ENCODE measurements at regions not wholly inside any gene's neighbourhood (a gene's known extent, or its start where the extent isn't known, plus 50 kb on each side); places are given as distances from the start of the nearest gene placed in this dataset.

- Histone ChIP-seq H3K27me3 (ENCODE audit: control insufficient read depth in 2 of 2, insufficient read depth in 2 of 2, low read length in 2 of 2) (no peaks in the 10 kb centered on the region), H3K4me3 (ENCODE audit: low read length in 2 of 2) (no peak overlapping the region), H3K9ac (ENCODE audit: low read depth in 1 of 2, low read length in 2 of 2) (no peak overlapping the region), H3K9me3 (ENCODE audit: control insufficient read depth in 2 of 2, low read length in 2 of 2) (no peaks in the 10 kb centered on the region), H3K4me1 (ENCODE audit: control insufficient read depth in 2 of 2, insufficient read depth in 2 of 2, low read length in 2 of 2) (no peaks in the 10 kb centered on the region), H3K36me3 (ENCODE audit: control insufficient read depth in 2 of 2, insufficient read depth in 2 of 2, low read length in 2 of 2) (no peaks in the 10 kb centered on the region), H3K27ac (ENCODE audit: low read depth in 2 of 2, low read length in 2 of 2) (no peak overlapping the region)
Measured at GRCh38 chr3:22933051-22933840, 269.9 kb upstream of the UBE2E2 start.

DNA sequence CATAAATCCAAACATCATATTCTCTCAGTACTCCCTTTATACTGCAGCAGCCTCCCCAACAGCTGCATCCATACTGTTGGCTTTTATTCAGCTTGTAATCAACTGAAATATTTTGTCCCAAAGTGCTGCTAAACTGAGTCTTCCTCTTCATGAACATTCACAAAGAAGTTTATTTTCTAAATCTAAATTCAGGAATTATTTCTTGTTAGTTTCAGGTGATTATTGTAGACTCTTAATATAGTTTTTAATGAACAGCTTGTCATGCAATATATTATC lies 269.3 kb upstream of the UBE2E2 start:
- Histone ChIP-seq H3K27ac (ENCODE audit: low read depth in 2 of 2, low read length in 2 of 2) (no peak overlapping the region), H3K36me3 (ENCODE audit: control insufficient read depth in 2 of 2, insufficient read depth in 2 of 2, low read length in 2 of 2) (no peaks in the 10 kb centered on the region), H3K4me1 (ENCODE audit: control insufficient read depth in 2 of 2, insufficient read depth in 2 of 2, low read length in 2 of 2) (no peaks in the 10 kb centered on the region), H3K9me3 (ENCODE audit: control insufficient read depth in 2 of 2, low read length in 2 of 2) (no peaks in the 10 kb centered on the region), H3K9ac (ENCODE audit: low read depth in 1 of 2, low read length in 2 of 2) (no peak overlapping the region), H3K4me3 (ENCODE audit: low read length in 2 of 2) (no peak overlapping the region), H3K27me3 (ENCODE audit: control insufficient read depth in 2 of 2, insufficient read depth in 2 of 2, low read length in 2 of 2) (no peaks in the 10 kb centered on the region)

- Histone ChIP-seq H3K9me3 (ENCODE audit: control insufficient read depth in 2 of 2, low read length in 2 of 2) (no peaks in the 10 kb centered on the region), H3K27ac (ENCODE audit: low read depth in 2 of 2, low read length in 2 of 2) (no peak overlapping the region), H3K4me1 (ENCODE audit: control insufficient read depth in 2 of 2, insufficient read depth in 2 of 2, low read length in 2 of 2) (no peaks in the 10 kb centered on the region), H3K36me3 (ENCODE audit: control insufficient read depth in 2 of 2, insufficient read depth in 2 of 2, low read length in 2 of 2) (no peaks in the 10 kb centered on the region), H3K9ac (ENCODE audit: low read depth in 1 of 2, low read length in 2 of 2) (no peak overlapping the region), H3K4me3 (ENCODE audit: low read length in 2 of 2) (no peak overlapping the region), H3K27me3 (ENCODE audit: control insufficient read depth in 2 of 2, insufficient read depth in 2 of 2, low read length in 2 of 2) (no peaks in the 10 kb centered on the region)
Measured at GRCh38 chr3:22935040-22935439, 268.1 kb upstream of the UBE2E2 start.

DNA sequence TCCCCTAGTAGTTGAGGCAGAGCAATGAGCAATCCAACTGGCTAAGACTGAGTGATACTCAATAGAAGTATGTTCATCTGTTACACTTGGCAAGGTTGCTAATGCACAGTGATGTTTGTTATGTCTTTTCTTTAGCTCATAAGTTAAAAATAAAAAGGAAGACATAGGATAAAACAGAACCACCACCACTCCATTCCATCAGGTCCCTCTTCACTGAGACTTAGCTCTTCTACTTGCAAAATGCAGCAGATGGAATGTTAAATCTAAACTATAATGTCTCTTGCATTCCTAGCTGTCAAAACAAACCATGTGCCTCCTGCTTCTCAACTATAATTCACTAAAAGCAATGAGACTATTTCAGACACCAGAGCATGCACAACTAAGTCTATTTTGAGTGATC lies 265.6 kb upstream of the UBE2E2 start:
- Histone ChIP-seq H3K4me3 (ENCODE audit: low read length in 2 of 2) (no peak overlapping the region), H3K36me3 (ENCODE audit: control insufficient read depth in 2 of 2, insufficient read depth in 2 of 2, low read length in 2 of 2) (no peaks in the 10 kb centered on the region), H3K9ac (ENCODE audit: low read depth in 1 of 2, low read length in 2 of 2) (no peak overlapping the region), H3K4me1 (ENCODE audit: control insufficient read depth in 2 of 2, insufficient read depth in 2 of 2, low read length in 2 of 2) (no peaks in the 10 kb centered on the region), H3K9me3 (ENCODE audit: control insufficient read depth in 2 of 2, low read length in 2 of 2) (no peaks in the 10 kb centered on the region), H3K27me3 (ENCODE audit: control insufficient read depth in 2 of 2, insufficient read depth in 2 of 2, low read length in 2 of 2) (no peaks in the 10 kb centered on the region), H3K27ac (ENCODE audit: low read depth in 2 of 2, low read length in 2 of 2) (no peak overlapping the region)

DNA sequence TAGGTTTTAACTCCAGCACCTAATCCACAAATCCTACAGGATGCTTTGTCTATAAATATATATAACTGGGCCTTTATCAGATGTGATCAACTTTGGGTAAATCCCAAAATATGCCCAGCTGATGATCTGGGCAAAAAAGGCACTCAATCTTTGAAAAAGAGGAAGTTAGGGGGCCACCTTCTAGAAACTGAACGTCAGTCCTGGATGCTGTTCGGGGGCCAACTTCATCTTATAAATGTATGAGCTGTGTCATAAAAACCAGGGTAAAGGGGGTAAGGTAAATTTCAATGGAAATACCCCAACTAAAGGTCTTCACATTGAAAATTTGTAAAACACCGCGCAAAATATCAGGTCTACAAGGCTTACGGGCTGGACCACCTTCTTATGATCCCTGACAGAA lies 264.4 kb upstream of the UBE2E2 start:
- H3K9ac ChIP-seq (ENCODE audit: low read depth in 1 of 2, low read length in 2 of 2) = no peak overlapping the region
- no peaks in the 10 kb centered on the region for H3K9me3 ChIP-seq (ENCODE audit: control insufficient read depth in 2 of 2, low read length in 2 of 2)
- no peaks in the 10 kb centered on the region for H3K36me3 ChIP-seq (ENCODE audit: control insufficient read depth in 2 of 2, insufficient read depth in 2 of 2, low read length in 2 of 2)
- no peaks in the 10 kb centered on the region for H3K27me3 ChIP-seq (ENCODE audit: control insufficient read depth in 2 of 2, insufficient read depth in 2 of 2, low read length in 2 of 2)
- no peaks in the 10 kb centered on the region for H3K4me1 ChIP-seq (ENCODE audit: control insufficient read depth in 2 of 2, insufficient read depth in 2 of 2, low read length in 2 of 2)
- H3K27ac ChIP-seq (ENCODE audit: low read depth in 2 of 2, low read length in 2 of 2) = no peak overlapping the region
- no peak overlapping the region for H3K4me3 ChIP-seq (ENCODE audit: low read length in 2 of 2)

DNA sequence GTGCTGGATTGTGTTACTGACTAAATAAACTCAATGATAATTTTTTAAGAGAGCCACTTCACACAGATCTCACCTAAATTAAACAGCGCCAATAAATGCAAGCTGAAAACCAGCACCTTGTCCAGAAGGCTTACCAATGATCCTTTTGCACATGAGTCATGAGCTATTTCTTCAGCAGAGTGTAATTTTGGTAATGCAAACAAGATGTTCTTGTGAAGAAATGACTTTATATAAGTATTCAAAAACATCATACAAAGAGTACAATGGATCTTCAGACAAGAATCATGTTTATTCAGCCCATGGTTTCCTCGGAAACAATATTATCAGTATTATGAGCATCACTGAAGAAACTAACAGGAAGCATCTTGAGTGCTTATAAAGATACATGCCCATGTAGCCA lies 263.8 kb upstream of the UBE2E2 start:
- no peaks in the 10 kb centered on the region for H3K4me1 ChIP-seq (ENCODE audit: control insufficient read depth in 2 of 2, insufficient read depth in 2 of 2, low read length in 2 of 2)
- no peaks in the 10 kb centered on the region for H3K27me3 ChIP-seq (ENCODE audit: control insufficient read depth in 2 of 2, insufficient read depth in 2 of 2, low read length in 2 of 2)
- H3K4me3 ChIP-seq (ENCODE audit: low read length in 2 of 2) = no peak overlapping the region
- no peaks in the 10 kb centered on the region for H3K36me3 ChIP-seq (ENCODE audit: control insufficient read depth in 2 of 2, insufficient read depth in 2 of 2, low read length in 2 of 2)
- no peak overlapping the region for H3K27ac ChIP-seq (ENCODE audit: low read depth in 2 of 2, low read length in 2 of 2)
- H3K9me3 ChIP-seq (ENCODE audit: control insufficient read depth in 2 of 2, low read length in 2 of 2) = no peaks in the 10 kb centered on the region
- no peak overlapping the region for H3K9ac ChIP-seq (ENCODE audit: low read depth in 1 of 2, low read length in 2 of 2)

DNA sequence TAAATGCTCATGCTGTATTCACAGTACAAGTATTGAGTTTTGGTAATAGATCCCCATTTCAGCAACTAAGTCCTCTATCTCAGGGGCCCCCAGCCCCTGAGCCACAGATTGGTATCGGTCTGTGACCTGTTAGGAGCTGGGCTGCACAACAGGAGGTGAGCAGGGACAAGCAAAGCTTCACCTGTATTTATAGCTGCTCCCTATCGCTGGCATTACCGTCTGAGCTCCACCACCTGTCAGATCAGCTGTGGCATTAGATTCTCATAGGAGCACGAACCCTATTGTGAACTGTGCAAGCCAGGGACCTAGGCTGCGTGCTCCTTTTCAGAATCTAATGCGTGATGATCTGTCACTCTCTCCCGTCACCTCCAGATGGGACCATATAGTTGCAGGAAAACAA lies 262.8 kb upstream of the UBE2E2 start:
- H3K4me1 ChIP-seq (ENCODE audit: control insufficient read depth in 2 of 2, insufficient read depth in 2 of 2, low read length in 2 of 2) = no peaks in the 10 kb centered on the region
- H3K36me3 ChIP-seq (ENCODE audit: control insufficient read depth in 2 of 2, insufficient read depth in 2 of 2, low read length in 2 of 2) = no peaks in the 10 kb centered on the region
- no peak overlapping the region for H3K27ac ChIP-seq (ENCODE audit: low read depth in 2 of 2, low read length in 2 of 2)
- H3K9me3 ChIP-seq (ENCODE audit: control insufficient read depth in 2 of 2, low read length in 2 of 2) = no peaks in the 10 kb centered on the region
- H3K4me3 ChIP-seq (ENCODE audit: low read length in 2 of 2) = no peak overlapping the region
- no peaks in the 10 kb centered on the region for H3K27me3 ChIP-seq (ENCODE audit: control insufficient read depth in 2 of 2, insufficient read depth in 2 of 2, low read length in 2 of 2)
- H3K9ac ChIP-seq (ENCODE audit: low read depth in 1 of 2, low read length in 2 of 2) = no peak overlapping the region

DNA sequence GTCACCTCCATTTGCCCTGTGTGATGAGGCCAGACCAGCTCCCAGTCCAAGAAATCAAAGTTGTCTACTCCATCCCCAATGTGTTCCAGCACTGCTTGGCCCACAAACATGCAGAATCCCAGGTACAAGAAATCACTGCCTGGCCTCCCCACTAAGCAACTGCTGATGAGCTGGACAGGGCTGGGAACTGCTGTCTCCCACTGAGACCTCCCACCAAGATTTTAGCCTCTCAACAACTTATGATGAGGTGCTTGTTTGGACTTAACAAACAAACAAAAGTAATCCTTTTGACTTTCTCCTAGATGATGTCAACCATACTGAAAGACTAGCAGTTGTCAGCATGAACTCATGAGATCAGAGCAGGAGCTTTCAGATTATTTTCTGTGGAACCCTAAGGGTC lies 260.1 kb upstream of the UBE2E2 start:
- no peak overlapping the region for H3K9ac ChIP-seq (ENCODE audit: low read depth in 1 of 2, low read length in 2 of 2)
- no peaks in the 10 kb centered on the region for H3K27me3 ChIP-seq (ENCODE audit: control insufficient read depth in 2 of 2, insufficient read depth in 2 of 2, low read length in 2 of 2)
- no peaks in the 10 kb centered on the region for H3K9me3 ChIP-seq (ENCODE audit: control insufficient read depth in 2 of 2, low read length in 2 of 2)
- H3K36me3 ChIP-seq (ENCODE audit: control insufficient read depth in 2 of 2, insufficient read depth in 2 of 2, low read length in 2 of 2) = no peaks in the 10 kb centered on the region
- no peak overlapping the region for H3K4me3 ChIP-seq (ENCODE audit: low read length in 2 of 2)
- H3K27ac ChIP-seq (ENCODE audit: low read depth in 2 of 2, low read length in 2 of 2) = no peak overlapping the region
- no peaks in the 10 kb centered on the region for H3K4me1 ChIP-seq (ENCODE audit: control insufficient read depth in 2 of 2, insufficient read depth in 2 of 2, low read length in 2 of 2)

- H3K4me3 ChIP-seq (ENCODE audit: low read length in 2 of 2) = no peak overlapping the region
- no peak overlapping the region for H3K9ac ChIP-seq (ENCODE audit: low read depth in 1 of 2, low read length in 2 of 2)
- no peaks in the 10 kb centered on the region for H3K9me3 ChIP-seq (ENCODE audit: control insufficient read depth in 2 of 2, low read length in 2 of 2)
- H3K27ac ChIP-seq (ENCODE audit: low read depth in 2 of 2, low read length in 2 of 2) = no peak overlapping the region
- H3K4me1 ChIP-seq (ENCODE audit: control insufficient read depth in 2 of 2, insufficient read depth in 2 of 2, low read length in 2 of 2) = no peaks in the 10 kb centered on the region
- no peaks in the 10 kb centered on the region for H3K27me3 ChIP-seq (ENCODE audit: control insufficient read depth in 2 of 2, insufficient read depth in 2 of 2, low read length in 2 of 2)
- H3K36me3 ChIP-seq (ENCODE audit: control insufficient read depth in 2 of 2, insufficient read depth in 2 of 2, low read length in 2 of 2) = no peaks in the 10 kb centered on the region
Measured at GRCh38 chr3:22947851-22948250, 255.3 kb upstream of the UBE2E2 start.

DNA sequence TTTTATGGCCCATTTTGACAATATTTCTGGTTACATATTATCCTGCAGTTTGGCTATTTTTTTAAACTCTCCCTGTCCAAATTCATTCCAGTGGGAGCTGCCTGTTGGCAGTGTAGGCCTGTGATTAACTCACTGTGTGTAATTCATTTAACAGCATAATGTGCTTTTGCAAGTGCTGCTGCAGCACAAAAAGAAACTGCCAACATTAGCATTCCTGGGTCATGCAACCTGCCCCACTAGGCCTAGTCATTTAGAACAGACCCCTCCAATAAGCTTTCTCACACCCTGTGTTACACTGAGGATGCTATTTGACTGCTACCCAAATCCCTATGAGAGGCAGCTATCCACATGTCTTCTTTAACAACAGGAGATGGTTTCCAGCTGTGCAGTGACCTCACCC lies 251.2 kb upstream of the UBE2E2 start:
- no peaks in the 10 kb centered on the region for H3K4me1 ChIP-seq (ENCODE audit: control insufficient read depth in 2 of 2, insufficient read depth in 2 of 2, low read length in 2 of 2)

GRCh38 chr3:22952860-22953259 lies 250.3 kb upstream of the UBE2E2 start:
- Histone ChIP-seq H3K9me3 (ENCODE audit: control insufficient read depth in 2 of 2, low read length in 2 of 2) (no peaks in the 10 kb centered on the region), H3K36me3 (ENCODE audit: control insufficient read depth in 2 of 2, insufficient read depth in 2 of 2, low read length in 2 of 2) (no peaks in the 10 kb centered on the region), H3K27me3 (ENCODE audit: control insufficient read depth in 2 of 2, insufficient read depth in 2 of 2, low read length in 2 of 2) (peaks cover 0 to 4% of the 10 kb centered on the region in 2 donors), H3K27ac (ENCODE audit: low read depth in 2 of 2, low read length in 2 of 2) (no peak overlapping the region), H3K4me1 (ENCODE audit: control insufficient read depth in 2 of 2, insufficient read depth in 2 of 2, low read length in 2 of 2) (no peaks in the 10 kb centered on the region), H3K9ac (ENCODE audit: low read depth in 1 of 2, low read length in 2 of 2) (no peak overlapping the region), H3K4me3 (ENCODE audit: low read length in 2 of 2) (no peak overlapping the region)

More for the DNA sequence above, 251.2 kb upstream of the UBE2E2 start:
- H3K27ac ChIP-seq (ENCODE audit: low read depth in 2 of 2, low read length in 2 of 2) = no peak overlapping the region
- no peaks in the 10 kb centered on the region for H3K36me3 ChIP-seq (ENCODE audit: control insufficient read depth in 2 of 2, insufficient read depth in 2 of 2, low read length in 2 of 2)
- H3K4me3 ChIP-seq (ENCODE audit: low read length in 2 of 2) = no peak overlapping the region
- H3K9ac ChIP-seq (ENCODE audit: low read depth in 1 of 2, low read length in 2 of 2) = no peak overlapping the region
- H3K9me3 ChIP-seq (ENCODE audit: control insufficient read depth in 2 of 2, low read length in 2 of 2) = no peaks in the 10 kb centered on the region
- H3K27me3 ChIP-seq (ENCODE audit: control insufficient read depth in 2 of 2, insufficient read depth in 2 of 2, low read length in 2 of 2) = peaks cover 0 to 4% of the 10 kb centered on the region in 2 donors

All from mucosa of rectum (tissue), 2 donors.